Coronary artery (tissue), 2 donors: ENCODE measurements at regions not wholly inside any gene's neighbourhood (a gene's known extent, or its start where the extent isn't known, plus 50 kb on each side); places are given as distances from the start of the nearest gene placed in this dataset.

ENCODE experiments used
- DNase-seq: peaks from one replicate; pipeline ENCODE4 v3.0.0-alpha.2; 2017; ENCODE audit warnings: low spot score
- H3K27ac ChIP-seq, 2 donors: fragments of 200-600 bp; sonication (generic); one replicate each; pipeline ENCODE4 v1.5.1; 2016 to 2019
- H3K4me3 ChIP-seq: fragments of 200-600 bp; sonication (generic); 2 replicates; pipeline ENCODE4 v1.5.1; 2016; ENCODE audit warnings: mild to moderate bottlenecking, moderate library complexity
- CTCF ChIP-seq: fragments of 200-600 bp; sonication (generic); IDR thresholded peaks from one replicate; pipeline ENCODE4 v1.5.1; 2019; ENCODE audit warnings: antibody characterized with exemption

GRCh38 chr7:69177461-69177861 lies 420.8 kb upstream of the AUTS2 start:
- no peak overlapping the region for H3K27ac ChIP-seq
- no peak for TF ChIP-seq CTCF
- no peak overlapping the region for H3K4me3 ChIP-seq

DNA sequence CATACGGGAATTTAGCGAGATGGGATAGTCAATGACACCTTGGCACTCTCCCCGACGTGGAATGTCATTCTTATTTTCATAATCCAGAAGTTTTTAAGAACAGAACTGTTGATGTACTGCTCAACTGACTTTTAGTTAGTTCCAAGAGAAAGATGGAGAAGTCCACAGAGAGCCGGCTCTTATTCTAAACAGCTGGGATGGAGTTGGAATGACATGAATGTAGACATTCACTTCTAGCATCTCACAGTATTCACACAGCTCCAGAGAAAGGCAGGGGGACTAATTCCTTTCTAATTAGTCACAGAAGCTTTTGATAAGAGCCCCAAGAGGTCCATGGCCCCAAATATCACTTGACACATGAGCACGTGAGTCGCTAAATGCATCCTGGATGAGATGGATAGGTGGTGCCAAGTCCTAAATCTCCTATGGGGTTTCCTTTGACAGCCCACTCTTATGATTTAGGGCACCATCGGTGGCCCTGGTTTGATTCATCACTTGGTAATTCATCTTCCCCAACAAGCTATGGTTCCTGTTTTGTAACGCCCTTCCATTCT lies 420.3 kb upstream of the AUTS2 start:
- no peak overlapping the region for H3K4me3 ChIP-seq
- no peak for DNase-seq
- no peak overlapping the region for H3K27ac ChIP-seq
- TF ChIP-seq CTCF = no peak

More at GRCh38 chr7:69177461-69177861, 420.8 kb upstream of the AUTS2 start:
- no peak for DNase-seq

- TF ChIP-seq CTCF = no peak
- Histone ChIP-seq H3K27ac (no peak overlapping the region), H3K4me3 (no peak overlapping the region)
- DNase-seq = no peak
These were observed 417.6 kb upstream of the AUTS2 start for GRCh38 chr7:69180662-69181061.

DNA sequence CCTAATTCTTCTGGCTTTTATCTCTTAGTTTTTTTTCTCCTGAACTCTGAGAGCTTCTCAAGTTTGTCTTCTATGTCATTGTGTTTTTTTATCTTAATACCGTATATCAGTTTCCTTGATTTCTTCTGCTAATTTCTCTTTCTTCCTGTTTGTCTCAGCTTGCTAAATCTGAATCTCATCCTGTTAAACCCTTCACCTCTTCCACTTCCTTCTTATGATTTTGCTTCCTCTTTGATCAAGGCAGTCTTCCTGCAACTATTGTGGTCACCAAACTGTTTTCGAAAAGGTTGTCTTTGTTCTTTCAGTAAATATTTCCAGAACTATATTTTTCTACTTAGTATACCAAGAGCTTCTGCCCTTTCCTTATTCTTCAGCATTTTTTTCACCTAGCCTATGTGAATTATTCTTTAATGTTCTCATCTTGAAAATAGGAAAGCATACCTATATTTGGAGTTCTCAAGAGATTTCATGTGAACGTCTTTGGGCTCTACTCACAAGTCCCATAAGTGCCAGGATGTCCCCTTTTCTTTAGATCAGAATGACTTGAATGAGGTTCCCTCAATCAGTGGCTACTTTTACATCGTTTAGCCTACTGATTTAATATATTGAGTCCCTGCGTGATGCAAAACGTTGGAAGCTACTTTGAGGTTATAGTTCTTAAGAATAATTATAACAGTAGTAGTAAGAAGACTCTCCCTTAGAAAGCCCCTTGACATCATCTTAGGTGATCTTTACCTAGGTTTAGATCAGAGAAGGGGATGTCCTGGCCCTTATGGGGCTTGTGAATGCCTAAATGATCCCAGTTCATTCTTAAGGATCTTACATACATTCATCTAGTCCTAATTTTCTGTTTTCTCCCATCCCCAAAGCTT lies 415.4 kb upstream of the AUTS2 start:
- no peak overlapping the region for H3K4me3 ChIP-seq
- no peak for TF ChIP-seq CTCF
- no peak for DNase-seq
- H3K27ac ChIP-seq = no peak overlapping the region

GRCh38 chr7:69184339-69184738 lies 413.9 kb upstream of the AUTS2 start:
- DNase-seq = no peak
- Histone ChIP-seq H3K27ac (no peak overlapping the region), H3K4me3 (peak overlapping the region; percentile 42)

DNA sequence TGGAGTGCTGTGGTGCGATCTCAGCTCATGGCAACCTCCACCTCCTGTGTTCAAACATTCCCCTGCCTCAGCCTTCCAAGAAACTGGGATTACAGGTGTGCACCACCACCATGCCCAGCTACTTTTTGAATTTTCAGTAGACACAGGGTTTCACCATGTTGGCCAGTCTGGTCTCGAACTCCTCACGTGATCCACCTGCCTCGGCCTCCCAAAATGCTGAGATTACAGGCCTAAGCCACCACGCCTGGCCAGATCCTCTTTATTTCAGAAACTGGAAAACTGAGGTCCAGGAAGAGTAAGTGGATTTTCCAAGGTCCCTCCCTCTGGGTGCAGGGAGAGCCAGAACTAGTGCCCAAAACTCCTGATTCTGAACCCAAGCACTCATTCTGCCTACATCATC lies 413.1 kb upstream of the AUTS2 start:
- Histone ChIP-seq H3K4me3 (no peak overlapping the region), H3K27ac (no peak overlapping the region)
- TF ChIP-seq CTCF = no peak
- DNase-seq = no peak

More at GRCh38 chr7:69184339-69184738, 413.9 kb upstream of the AUTS2 start:
- TF ChIP-seq CTCF = no peak

DNA sequence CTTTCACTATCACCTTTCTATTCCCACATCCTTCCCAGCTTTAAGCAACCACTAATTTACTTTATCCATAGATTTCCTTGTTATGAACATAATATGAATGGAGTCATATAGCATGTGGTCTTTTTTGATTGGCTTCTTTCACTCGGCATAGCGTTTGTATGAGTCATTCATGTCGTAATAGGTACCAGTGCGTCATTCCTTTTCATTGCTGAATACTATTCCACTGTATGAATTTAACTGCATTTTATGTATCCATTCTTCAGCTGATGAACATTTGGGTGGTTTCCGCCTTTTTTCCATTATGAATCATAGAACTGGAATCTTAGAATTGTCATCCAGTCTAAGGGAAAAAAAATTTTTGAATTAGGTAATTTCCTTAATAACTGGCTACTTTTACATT lies 411.3 kb upstream of the AUTS2 start:
- DNase-seq = no peak
- H3K4me3 ChIP-seq = no peak overlapping the region
- no peak overlapping the region for H3K27ac ChIP-seq
- TF ChIP-seq CTCF = no peak
